Memory B cell (primary cell): ENCODE measurements at regions not wholly inside any gene's neighbourhood (a gene's known extent, or its start where the extent isn't known, plus 50 kb on each side); places are given as distances from the start of the nearest gene placed in this dataset.
"Not testable (repeated sequence)": the region's sequence is repeated elsewhere in the genome, so short reads cannot be mapped to it uniquely, and the experiment has no call there.

Experiments
- ATAC-seq: fragments of 150-1000 bp; cut with Tn5 transposase; 2 replicates; pipeline ENCODE4 v1.10.0; 2021; ENCODE audit warnings: low read depth, mild to moderate bottlenecking, moderate library complexity
- DNase-seq, 2 donors: peaks; one replicate each; pipeline ENCODE4 v3.0.0; 2022; ENCODE audit warnings: low spot score in 2 of 2
- H3K27ac Mint-ChIP-seq: one replicate; pipeline ENCODE4 v1.8.0; 2022; ENCODE audit warnings: mild to moderate bottlenecking, moderate library complexity, mixed read lengths
- H3K27me3 Mint-ChIP-seq: one replicate; pipeline ENCODE4 v1.8.0; 2022; ENCODE audit warnings: mixed read lengths
- H3K36me3 Mint-ChIP-seq: one replicate; pipeline ENCODE4 v1.8.0; 2022; ENCODE audit warnings: mild to moderate bottlenecking, mixed read lengths
- H3K4me1 Mint-ChIP-seq: one replicate; pipeline ENCODE4 v1.8.0; 2022; ENCODE audit warnings: mixed read lengths
- H3K4me3 Mint-ChIP-seq: one replicate; pipeline ENCODE4 v1.8.0; 2022; ENCODE audit warnings: mild to moderate bottlenecking, moderate library complexity, mixed read lengths
- H3K9me3 Mint-ChIP-seq: one replicate; pipeline ENCODE4 v1.8.0; 2022; ENCODE audit warnings: mixed read lengths

- ATAC-seq (no peak), DNase-seq (no peak)
- Mint-ChIP-seq H3K27me3 (no peaks in the 10 kb centered on the region), H3K9me3 (no peaks in the 10 kb centered on the region), H3K4me3 (peak overlapping the region; percentile 68), H3K4me1 (peaks cover 52% of the 10 kb centered on the region), H3K36me3 (peaks cover 6% of the 10 kb centered on the region), H3K27ac (peak overlapping the region; percentile 99)
These were observed 120.1 kb upstream of the SLC39A10 start for GRCh38 chr2:195536906-195537305.

GRCh38 chr2:195535911-195536522 is 121.0 kb upstream of the SLC39A10 start:
- Mint-ChIP-seq H3K27me3 (no peaks in the 10 kb centered on the region), H3K4me3 (peak overlapping the region; percentile 54), H3K36me3 (peaks cover 8% of the 10 kb centered on the region), H3K4me1 (peaks cover 57% of the 10 kb centered on the region), H3K27ac (peak overlapping the region; percentile 99), H3K9me3 (no peaks in the 10 kb centered on the region)
- DNase-seq (peak; percentile 25 to 46), ATAC-seq (peak; percentile 92)

- H3K9me3 Mint-ChIP-seq, result peaks cover 2% of the 10 kb centered on the region
- H3K4me1 Mint-ChIP-seq, result peaks cover 59% of the 10 kb centered on the region
- H3K36me3 Mint-ChIP-seq, result peaks cover 8% of the 10 kb centered on the region
- peak overlapping the region; percentile 27 for H3K4me3 Mint-ChIP-seq
- H3K27ac Mint-ChIP-seq, result peak overlapping the region; percentile 99
- ATAC-seq (no peak), DNase-seq (no peak)
- no peaks in the 10 kb centered on the region for H3K27me3 Mint-ChIP-seq
These were observed 122.1 kb upstream of the SLC39A10 start for GRCh38 chr2:195534971-195535370.

- Mint-ChIP-seq H3K36me3 (peaks cover 7% of the 10 kb centered on the region), H3K27me3 (no peaks in the 10 kb centered on the region), H3K9me3 (peaks cover 2% of the 10 kb centered on the region), H3K4me3 (peak overlapping the region; percentile 75), H3K27ac (peak overlapping the region; percentile 99), H3K4me1 (peaks cover 60% of the 10 kb centered on the region)
- peak; percentile 28 for ATAC-seq
- DNase-seq, result no peak
These were observed 123.0 kb upstream of the SLC39A10 start for GRCh38 chr2:195533771-195534642.

- Mint-ChIP-seq H3K4me3 (peak overlapping the region; percentile 97), H3K36me3 (peaks cover 2% of the 10 kb centered on the region), H3K4me1 (peaks cover 55% of the 10 kb centered on the region), H3K27ac (peak overlapping the region; percentile 99), H3K9me3 (peaks cover 2% of the 10 kb centered on the region), H3K27me3 (no peaks in the 10 kb centered on the region)
- DNase-seq, result peak in 1 of 2 donors; percentile 9
- ATAC-seq, result peak; percentile 29
These were observed 124.3 kb upstream of the SLC39A10 start for GRCh38 chr2:195532628-195533271.

GRCh38 chr2:195532255-195532627 is 124.8 kb upstream of the SLC39A10 start:
- H3K9me3 Mint-ChIP-seq, result peaks cover 2% of the 10 kb centered on the region
- DNase-seq, result no peak
- H3K27ac Mint-ChIP-seq, result peak overlapping the region; percentile 99
- no peak for ATAC-seq
- H3K4me3 Mint-ChIP-seq, result peak overlapping the region; percentile 97
- H3K36me3 Mint-ChIP-seq, result peaks cover 2% of the 10 kb centered on the region
- H3K4me1 Mint-ChIP-seq, result peaks cover 53% of the 10 kb centered on the region
- H3K27me3 Mint-ChIP-seq, result no peaks in the 10 kb centered on the region

- peaks cover 2% of the 10 kb centered on the region for H3K36me3 Mint-ChIP-seq
- H3K4me3 Mint-ChIP-seq, result peak overlapping the region; percentile 97
- H3K9me3 Mint-ChIP-seq, result peaks cover 2% of the 10 kb centered on the region
- H3K27me3 Mint-ChIP-seq, result no peaks in the 10 kb centered on the region
- ATAC-seq (no peak), DNase-seq (no peak)
- peaks cover 48% of the 10 kb centered on the region for H3K4me1 Mint-ChIP-seq
- H3K27ac Mint-ChIP-seq, result peak overlapping the region; percentile 99
These were observed 125.3 kb upstream of the SLC39A10 start for GRCh38 chr2:195531754-195532153.

GRCh38 chr2:195523242-195523641 is 133.8 kb upstream of the SLC39A10 start:
- H3K9me3 Mint-ChIP-seq, H3K27ac Mint-ChIP-seq, ATAC-seq, H3K36me3 Mint-ChIP-seq, H3K27me3 Mint-ChIP-seq, DNase-seq, H3K4me1 Mint-ChIP-seq, H3K4me3 Mint-ChIP-seq: not testable (repeated sequence)

- peaks cover 2% of the 10 kb centered on the region for H3K9me3 Mint-ChIP-seq
- no peak overlapping the region for H3K4me3 Mint-ChIP-seq
- H3K27me3 Mint-ChIP-seq, result no peaks in the 10 kb centered on the region
- H3K27ac Mint-ChIP-seq, result no peak overlapping the region
- ATAC-seq, result no peak
- peaks cover 6% of the 10 kb centered on the region for H3K36me3 Mint-ChIP-seq
- peaks cover 9% of the 10 kb centered on the region for H3K4me1 Mint-ChIP-seq
- DNase-seq, result no peak
These were observed 135.4 kb upstream of the SLC39A10 start for GRCh38 chr2:195521589-195521988.

GRCh38 chr2:195520671-195521155 is 136.3 kb upstream of the SLC39A10 start:
- Mint-ChIP-seq H3K27ac (no peak overlapping the region), H3K4me1 (peaks cover 9% of the 10 kb centered on the region), H3K27me3 (no peaks in the 10 kb centered on the region), H3K36me3 (peaks cover 4% of the 10 kb centered on the region), H3K4me3 (no peak overlapping the region), H3K9me3 (peaks cover under 1% of the 10 kb centered on the region)
- no peak for DNase-seq
- ATAC-seq, result no peak

GRCh38 chr2:195515551-195515950 is 141.5 kb upstream of the SLC39A10 start:
- no peaks in the 10 kb centered on the region for H3K9me3 Mint-ChIP-seq
- peaks cover 2% of the 10 kb centered on the region for H3K36me3 Mint-ChIP-seq
- H3K4me3 Mint-ChIP-seq, result no peak overlapping the region
- H3K4me1 Mint-ChIP-seq, result peaks cover 8% of the 10 kb centered on the region
- H3K27ac Mint-ChIP-seq, result no peak overlapping the region
- no peaks in the 10 kb centered on the region for H3K27me3 Mint-ChIP-seq
- ATAC-seq (no peak), DNase-seq (no peak)

GRCh38 chr2:195514365-195514764 is 142.7 kb upstream of the SLC39A10 start:
- Mint-ChIP-seq H3K4me3 (no peak overlapping the region), H3K9me3 (no peaks in the 10 kb centered on the region), H3K27me3 (no peaks in the 10 kb centered on the region), H3K36me3 (peaks cover 2% of the 10 kb centered on the region), H3K4me1 (peaks cover 13% of the 10 kb centered on the region), H3K27ac (no peak overlapping the region)
- ATAC-seq (no peak), DNase-seq (no peak)

GRCh38 chr2:195513119-195513518 is 143.9 kb upstream of the SLC39A10 start:
- peaks cover 2% of the 10 kb centered on the region for H3K36me3 Mint-ChIP-seq
- H3K4me3 Mint-ChIP-seq, result no peak overlapping the region
- H3K4me1 Mint-ChIP-seq, result peaks cover 13% of the 10 kb centered on the region
- ATAC-seq (no peak), DNase-seq (no peak)
- no peak overlapping the region for H3K27ac Mint-ChIP-seq
- no peaks in the 10 kb centered on the region for H3K27me3 Mint-ChIP-seq
- H3K9me3 Mint-ChIP-seq, result peaks cover 2% of the 10 kb centered on the region

GRCh38 chr2:195509551-195509950 is 147.5 kb upstream of the SLC39A10 start:
- H3K36me3 Mint-ChIP-seq, result peaks cover 6% of the 10 kb centered on the region
- H3K27ac Mint-ChIP-seq, result no peak overlapping the region
- H3K4me3 Mint-ChIP-seq, result no peak overlapping the region
- peaks cover 4% of the 10 kb centered on the region for H3K9me3 Mint-ChIP-seq
- no peak for DNase-seq
- ATAC-seq, result no peak
- H3K4me1 Mint-ChIP-seq, result peaks cover 15% of the 10 kb centered on the region
- H3K27me3 Mint-ChIP-seq, result no peaks in the 10 kb centered on the region
